HK-2 (cell line): ENCODE measurements at regions not wholly inside any gene's neighbourhood (a gene's known extent, or its start where the extent isn't known, plus 50 kb on each side); places are given as distances from the start of the nearest gene placed in this dataset.
A peak's percentile ranks its signal among the peaks of the same experiment; 100 is the strongest.
"Not testable (repeated sequence)": the region's sequence is repeated elsewhere in the genome, so short reads cannot be mapped to it uniquely, and the experiment has no call there.

Source experiments
- DNase-seq: peaks from one replicate; pipeline ENCODE4 v3.0.0-alpha.2; 2018; ENCODE audit not compliant: unreplicated experiment

- DNase-seq = no peak
These were observed 58.2 kb downstream of the RPRM start for GRCh38 chr2:153420394-153420793.

- DNase-seq = no peak
These were observed 61.5 kb downstream of the RPRM start for GRCh38 chr2:153417077-153417476.

GRCh38 chr2:153416071-153416470 is 62.5 kb downstream of the RPRM start:
- DNase-seq = no peak

- DNase-seq = no peak
These were observed 69.7 kb downstream of the RPRM start for GRCh38 chr2:153408710-153409385.

- DNase-seq = no peak
These were observed 73.4 kb downstream of the RPRM start for GRCh38 chr2:153405196-153405595.

GRCh38 chr2:153404792-153405191 is 73.8 kb downstream of the RPRM start:
- DNase-seq = no peak

GRCh38 chr2:153403940-153404339 is 74.6 kb downstream of the RPRM start:
- DNase-seq = no peak

- DNase-seq = not testable (repeated sequence)
These were observed 75.2 kb downstream of the RPRM start for GRCh38 chr2:153403352-153403751.

GRCh38 chr2:153394686-153395085 is 83.9 kb downstream of the RPRM start:
- DNase-seq = no peak

- DNase-seq = no peak
These were observed 84.3 kb downstream of the RPRM start for GRCh38 chr2:153394247-153394646.

- DNase-seq = no peak
These were observed 85.0 kb downstream of the RPRM start for GRCh38 chr2:153393518-153393917.

GRCh38 chr2:153391131-153391530 is 87.4 kb downstream of the RPRM start:
- no peak for DNase-seq

GRCh38 chr2:153388246-153388645 is 90.3 kb downstream of the RPRM start:
- DNase-seq = peak; percentile 29

- DNase-seq = no peak
These were observed 91.4 kb downstream of the RPRM start for GRCh38 chr2:153387203-153387602.

GRCh38 chr2:153386481-153386897 is 92.1 kb downstream of the RPRM start:
- peak; percentile 49 for DNase-seq

GRCh38 chr2:153373510-153374279 is 104.9 kb downstream of the RPRM start:
- DNase-seq = no peak

- no peak for DNase-seq
These were observed 118.3 kb downstream of the RPRM start for GRCh38 chr2:153360239-153360638.

GRCh38 chr2:153354377-153354776 is 124.2 kb downstream of the RPRM start:
- DNase-seq = no peak

GRCh38 chr2:153349603-153350002 is 129.0 kb downstream of the RPRM start:
- no peak for DNase-seq

GRCh38 chr2:153347818-153348495 is 130.6 kb downstream of the RPRM start:
- DNase-seq = no peak

GRCh38 chr2:153320879-153321278 is 157.7 kb downstream of the RPRM start:
- DNase-seq = no peak

GRCh38 chr2:153311432-153311831 is 167.1 kb downstream of the RPRM start:
- no peak for DNase-seq

GRCh38 chr2:153308466-153308865 is 170.1 kb downstream of the RPRM start:
- DNase-seq = no peak
